Stimulated activated CD4-positive, alpha-beta T cell treated with anti-CD3 and anti-CD28 coated beads, Interleukin-1b, Interleukin-23, amount 100 ng/mL, for 4 hours (primary cell): ENCODE measurements at regions not wholly inside any gene's neighbourhood (a gene's known extent, or its start where the extent isn't known, plus 50 kb on each side); places are given as distances from the start of the nearest gene placed in this dataset.
"Not testable (repeated sequence)": the region's sequence is repeated elsewhere in the genome, so short reads cannot be mapped to it uniquely, and the experiment has no call there.

ENCODE experiments used
- DNase-seq, 2 donors: peaks; one replicate each; pipeline ENCODE4 v3.0.0-alpha.2; 2020; ENCODE audit warnings: low read depth in 2 of 2

DNA sequence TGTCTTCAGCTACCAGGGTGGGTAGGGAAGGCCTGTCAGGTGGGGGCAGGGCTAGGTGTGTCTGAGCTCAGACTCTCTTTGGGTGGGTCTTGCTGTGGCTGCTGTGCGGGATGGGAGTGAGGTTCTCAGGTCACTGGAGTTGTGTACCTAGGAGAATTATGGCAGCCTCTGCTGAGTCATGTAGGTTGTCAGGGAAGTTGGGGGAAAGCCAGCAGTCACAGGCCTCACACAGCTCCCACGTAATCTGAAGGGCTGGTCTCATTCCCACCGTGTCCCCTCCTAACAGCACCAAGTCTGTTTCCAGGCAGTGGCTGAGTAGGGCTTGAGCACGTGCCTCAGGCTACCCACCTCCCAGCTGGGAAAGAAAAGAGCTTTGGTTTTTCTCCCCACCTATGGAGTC is 67.0 kb downstream of the CHCHD4 start:
- no peak for DNase-seq

DNA sequence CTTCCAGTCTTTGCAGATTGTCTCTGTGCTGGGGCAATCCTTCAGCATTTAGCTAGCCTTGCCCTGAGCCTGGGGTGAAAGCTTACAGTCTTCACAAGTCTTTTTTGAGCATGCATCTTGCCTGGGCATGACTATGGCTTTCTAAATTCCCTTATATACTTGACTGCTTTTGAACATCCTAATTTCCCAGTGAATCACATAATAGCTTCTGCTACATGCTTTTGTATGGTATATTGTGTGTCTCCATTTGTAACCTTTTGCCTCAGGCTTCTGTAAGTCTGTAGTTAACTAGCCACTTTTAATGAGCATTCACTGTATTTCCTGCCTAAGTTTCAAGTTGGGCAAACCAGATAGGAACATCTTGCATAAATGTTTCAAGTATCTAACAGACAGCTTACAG is 76.8 kb downstream of the CHCHD4 start:
- DNase-seq = no peak

DNA sequence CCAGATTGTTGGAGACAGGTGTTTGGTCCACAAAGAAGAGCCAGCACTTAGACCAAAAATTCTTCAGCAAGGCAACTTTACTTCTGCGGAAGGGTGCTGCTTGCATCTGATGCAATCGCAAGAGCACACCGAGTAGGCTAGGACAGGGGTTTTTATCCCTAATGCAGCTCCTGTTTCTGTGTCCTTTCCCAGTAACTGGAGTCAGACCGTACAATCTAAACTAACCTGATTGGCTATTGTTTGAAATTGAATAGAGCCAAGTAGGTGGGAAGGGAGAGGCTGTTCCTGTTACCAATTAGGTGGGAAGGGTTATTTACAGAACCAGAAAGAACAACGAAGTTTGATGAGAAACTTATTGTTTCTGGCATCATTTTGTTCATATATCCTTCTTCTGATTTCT is 77.6 kb downstream of the CHCHD4 start:
- no peak for DNase-seq

DNA sequence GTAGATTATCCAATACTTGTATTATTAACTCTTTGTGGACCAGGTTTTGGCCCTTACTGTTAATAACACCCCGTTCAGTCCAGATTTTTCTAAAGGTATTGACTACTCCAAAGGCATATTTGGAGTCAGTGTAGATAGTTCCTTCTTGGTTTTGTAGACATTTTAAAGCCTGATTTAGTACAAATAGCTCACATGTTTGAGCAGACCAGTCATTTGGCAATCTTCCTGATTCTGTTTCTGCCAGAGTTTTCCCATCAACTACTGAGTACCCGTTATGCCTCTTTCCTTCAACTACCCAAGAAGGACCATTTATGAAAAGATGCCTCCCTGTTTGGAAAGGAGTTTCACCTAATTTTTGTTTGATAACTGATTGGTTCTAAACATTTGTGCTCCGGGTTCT is 82.0 kb downstream of the CHCHD4 start:
- DNase-seq = no peak

DNA sequence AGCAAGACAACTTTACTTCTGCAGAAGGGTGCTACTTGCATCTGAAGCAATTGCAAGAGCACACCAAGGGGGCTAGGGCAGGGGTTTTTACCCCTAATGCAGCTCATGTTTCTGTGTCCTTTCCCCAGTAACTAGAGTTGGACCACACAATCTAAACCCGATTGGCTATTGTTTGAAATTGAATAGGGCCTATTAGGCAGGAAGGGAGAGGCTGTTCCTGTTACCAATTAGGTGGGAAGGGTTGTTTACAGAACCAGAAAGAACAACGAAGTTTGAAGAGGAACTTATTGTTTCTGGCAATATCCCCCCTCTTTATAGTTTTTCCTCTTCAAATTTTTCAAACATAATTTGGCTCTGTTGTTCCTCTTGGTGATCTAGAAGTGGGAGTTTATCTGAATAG is 85.5 kb downstream of the CHCHD4 start:
- no peak for DNase-seq

DNA sequence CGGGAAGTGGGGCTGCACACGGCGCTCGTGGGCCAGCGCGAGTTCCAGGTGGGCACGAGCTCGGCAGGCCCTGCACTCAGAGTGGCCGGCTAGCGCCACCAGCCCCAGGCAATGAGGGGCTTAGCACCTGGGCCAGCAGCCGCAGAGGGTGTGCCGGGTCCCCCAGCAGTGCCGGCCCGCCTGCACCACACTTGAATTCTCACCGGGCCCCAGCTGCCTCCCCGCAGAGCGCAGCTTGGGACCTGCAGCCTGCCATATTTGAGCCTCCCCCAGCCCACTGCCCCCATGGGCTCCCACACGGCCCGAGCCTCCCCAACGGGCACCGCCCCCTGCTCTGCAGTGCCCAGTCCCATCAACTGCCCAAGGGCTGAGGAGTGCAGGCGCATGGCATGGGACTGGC is 87.5 kb downstream of the CHCHD4 start:
- DNase-seq = no peak

DNA sequence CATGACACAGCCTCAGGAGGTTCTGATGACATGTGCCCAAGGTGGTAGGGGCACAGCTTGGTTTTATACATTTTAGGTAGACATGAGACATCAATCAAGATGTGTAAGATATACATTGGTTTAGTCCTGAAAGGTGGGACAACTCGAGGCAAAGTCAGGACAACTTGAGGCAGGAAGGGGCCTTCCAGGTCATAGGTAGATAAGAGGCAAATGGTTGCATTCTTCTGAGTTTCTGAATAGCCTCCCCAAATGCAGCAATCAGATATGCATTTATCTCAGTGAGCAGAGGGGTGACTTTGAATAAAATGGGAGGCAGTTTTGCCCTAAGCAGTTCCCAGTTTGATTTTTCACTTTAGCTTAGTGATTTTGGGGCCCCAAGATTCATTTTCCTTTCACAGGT is 91.6 kb downstream of the CHCHD4 start:
- no peak for DNase-seq

DNA sequence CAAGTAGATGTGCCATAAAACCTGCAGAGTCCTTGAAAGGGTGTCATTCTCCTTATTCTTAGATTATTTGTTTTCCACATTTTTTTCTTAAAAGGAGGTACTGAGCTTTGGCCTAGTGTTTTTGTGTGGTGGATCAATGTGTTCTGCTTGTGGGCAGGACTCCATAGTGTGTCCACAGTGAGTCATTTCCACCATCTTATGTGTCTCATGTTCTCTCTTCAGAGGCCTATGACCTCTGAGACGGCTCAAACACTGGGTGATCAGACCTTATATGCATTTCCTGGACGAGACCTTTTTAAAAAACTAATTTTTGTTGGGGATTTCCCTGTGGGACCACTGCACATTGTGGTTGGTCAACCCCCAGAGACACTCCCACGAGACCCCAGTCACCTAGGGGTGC is 93.4 kb downstream of the CHCHD4 start:
- no peak for DNase-seq

DNA sequence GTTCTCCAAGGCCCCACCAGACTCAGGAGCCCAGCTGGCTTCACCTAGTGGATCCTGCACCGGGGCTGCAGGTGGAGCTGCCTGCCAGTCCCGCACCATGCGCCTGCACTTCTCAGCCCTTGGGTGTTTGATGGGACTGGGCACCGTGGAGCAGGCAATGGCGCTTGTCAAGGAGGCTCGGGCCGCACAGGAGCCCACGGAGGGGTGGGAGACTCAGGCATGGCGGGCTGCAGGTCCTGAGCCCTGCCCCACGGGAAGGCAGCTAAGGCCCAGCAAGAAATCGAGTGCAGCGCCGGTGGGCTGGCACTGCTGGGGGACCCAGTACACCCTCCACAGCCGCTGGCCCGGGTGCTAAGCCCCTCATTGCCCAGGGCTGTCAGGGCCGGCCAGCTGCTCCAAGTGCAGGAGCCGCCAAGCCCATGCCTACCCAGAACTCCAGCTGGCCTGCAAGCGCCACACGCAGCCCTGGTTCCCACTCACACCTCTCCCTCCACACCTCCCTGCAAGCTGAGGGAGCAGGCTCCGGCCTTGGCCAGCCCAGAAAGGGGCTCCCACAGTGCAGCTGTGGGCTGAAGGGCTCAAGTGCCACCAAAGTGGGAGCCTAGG is 95.2 kb downstream of the CHCHD4 start:
- not testable (repeated sequence) for DNase-seq

DNA sequence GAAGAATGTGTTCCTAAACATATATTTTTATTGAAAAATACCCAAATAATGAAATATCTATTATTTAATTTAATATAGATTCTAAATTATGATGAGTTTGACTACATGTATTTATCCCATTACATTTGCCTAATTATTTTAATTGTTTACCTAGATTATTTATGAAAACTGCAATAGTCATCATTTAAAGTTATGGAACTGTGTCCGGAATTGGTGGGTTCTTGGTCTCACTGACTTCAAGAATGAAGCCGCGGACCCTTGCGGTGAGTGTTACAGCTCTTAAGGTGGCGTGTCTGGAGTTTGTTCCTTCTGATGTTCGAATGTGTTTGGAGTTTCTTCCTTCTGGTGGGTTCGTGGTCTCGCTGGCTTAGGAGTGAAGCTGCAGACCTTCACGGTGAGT is 96.5 kb downstream of the CHCHD4 start:
- DNase-seq = not testable (repeated sequence)

DNA sequence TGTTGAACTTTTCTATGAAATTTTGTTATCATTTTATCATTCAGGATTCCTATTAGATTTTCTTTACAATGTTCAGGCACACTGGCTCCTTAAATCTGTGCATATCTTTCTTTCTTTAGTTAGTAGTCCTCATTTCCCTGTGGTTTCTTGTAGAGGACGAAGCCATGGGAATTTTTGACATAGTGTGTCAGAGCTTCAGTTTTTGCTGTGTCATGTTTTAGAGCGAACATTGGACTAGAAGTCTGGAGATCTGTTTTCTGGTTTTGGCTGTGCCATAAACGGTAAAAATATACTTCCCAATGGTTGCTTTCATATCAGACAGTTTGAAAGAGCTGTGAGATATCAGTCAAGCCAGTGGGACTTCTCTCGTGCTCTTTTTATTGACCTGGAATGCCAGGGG is 105.2 kb downstream of the CHCHD4 start:
- DNase-seq = no peak

DNA sequence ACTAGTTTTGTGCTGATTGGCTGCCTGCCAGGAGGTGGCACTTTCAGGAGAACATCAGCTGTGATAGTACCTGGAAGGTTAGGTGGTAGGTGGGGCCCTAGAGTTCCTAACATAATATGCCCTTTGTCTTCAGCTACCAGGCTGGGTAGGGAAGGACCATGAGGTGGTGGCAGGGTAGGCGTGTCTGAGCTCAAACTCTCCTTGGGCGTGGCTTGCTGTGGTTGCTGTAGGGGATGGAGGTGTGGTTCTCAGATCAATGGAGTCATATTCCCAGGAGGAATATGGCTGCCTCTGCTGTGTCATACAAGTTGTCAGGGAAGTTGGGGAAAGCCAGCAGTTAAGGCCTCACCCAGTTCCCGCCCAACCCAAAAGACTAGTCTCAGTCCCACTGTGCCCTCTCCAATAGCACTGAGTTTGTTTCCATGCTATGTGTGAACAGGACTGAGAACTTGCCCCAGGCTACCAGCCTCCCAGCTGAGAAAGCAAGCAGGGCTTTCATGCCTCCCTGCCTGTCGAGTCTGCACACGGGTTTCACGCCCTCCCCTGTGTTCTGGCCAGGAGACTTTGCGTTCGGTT is 107.7 kb downstream of the CHCHD4 start:
- no peak for DNase-seq

DNA sequence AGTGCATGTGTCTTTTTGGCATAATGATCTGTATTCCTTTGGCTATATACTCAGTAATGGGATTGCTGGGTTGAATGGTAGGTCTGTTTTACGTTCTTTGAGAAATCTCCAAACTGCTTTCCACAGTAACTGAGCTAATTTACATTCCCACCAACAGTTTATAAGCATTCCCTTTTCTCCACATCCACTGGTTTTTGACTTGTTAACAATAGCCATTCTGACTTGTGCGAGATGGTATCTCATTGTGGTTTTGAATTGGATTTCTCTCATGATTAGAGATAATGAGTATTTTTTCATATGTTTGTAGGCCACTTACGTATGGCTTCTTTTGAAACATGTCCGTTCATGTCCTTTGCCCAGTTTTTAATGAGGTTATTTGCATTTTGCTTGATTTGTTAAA is 117.7 kb downstream of the CHCHD4 start:
- no peak for DNase-seq

DNA sequence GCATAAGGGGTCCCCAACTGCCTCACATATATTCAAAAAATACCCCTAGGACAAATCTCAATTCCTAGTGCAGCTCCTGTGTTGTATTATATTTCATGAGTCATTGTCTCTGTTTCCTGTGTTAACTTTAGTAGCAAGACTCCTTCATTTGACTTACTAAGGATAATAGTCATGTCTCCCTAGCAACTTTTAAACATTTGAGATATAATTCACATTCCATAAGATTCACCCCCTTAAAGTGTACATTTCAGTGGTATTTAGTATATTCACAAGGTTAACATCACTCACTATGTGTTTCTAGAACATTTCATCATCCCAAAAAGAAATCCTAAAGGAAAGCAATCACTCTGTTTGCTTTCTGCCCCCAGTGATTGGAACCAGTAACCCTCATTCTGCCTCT is 121.3 kb upstream of the WNT7A start:
- DNase-seq = no peak

DNA sequence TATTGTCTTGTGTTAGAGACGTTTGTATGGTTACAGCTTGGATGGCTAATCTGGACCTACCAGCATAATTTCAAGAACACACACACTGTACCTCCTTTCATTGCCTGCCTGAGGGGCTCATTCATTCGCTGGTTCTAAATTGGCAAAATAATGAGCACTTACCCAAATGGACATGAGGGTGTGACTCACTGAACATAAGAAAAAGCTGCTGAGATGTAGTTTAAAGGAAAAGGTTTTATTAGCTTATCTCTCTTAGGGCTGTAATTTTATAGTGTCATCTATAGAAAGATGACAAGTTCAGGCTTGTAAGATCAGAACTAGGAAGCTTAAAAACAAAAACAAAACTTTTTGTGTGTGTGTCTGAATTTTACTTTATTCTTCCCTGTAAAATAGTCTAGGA is 120.7 kb upstream of the WNT7A start:
- DNase-seq = no peak

DNA sequence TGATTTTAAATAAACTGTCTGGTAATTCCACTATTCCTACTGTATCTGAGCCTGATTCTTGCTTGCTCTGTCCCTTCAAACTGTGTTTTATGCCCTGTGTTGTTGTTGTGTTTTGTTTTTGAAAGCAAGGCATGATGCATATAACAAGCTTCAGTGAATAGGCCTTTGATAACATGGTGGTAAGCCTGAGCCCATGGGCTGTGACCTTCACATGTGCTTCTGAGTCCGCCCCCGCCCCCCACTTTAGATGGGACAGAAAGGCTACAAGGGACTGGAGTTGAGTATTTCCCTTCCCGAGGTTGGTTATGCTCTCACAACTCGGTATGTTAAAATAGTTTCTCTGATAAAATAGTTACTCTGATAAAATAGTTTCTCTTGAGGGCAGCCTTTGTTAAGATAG is 119.0 kb upstream of the WNT7A start:
- DNase-seq = no peak

DNA sequence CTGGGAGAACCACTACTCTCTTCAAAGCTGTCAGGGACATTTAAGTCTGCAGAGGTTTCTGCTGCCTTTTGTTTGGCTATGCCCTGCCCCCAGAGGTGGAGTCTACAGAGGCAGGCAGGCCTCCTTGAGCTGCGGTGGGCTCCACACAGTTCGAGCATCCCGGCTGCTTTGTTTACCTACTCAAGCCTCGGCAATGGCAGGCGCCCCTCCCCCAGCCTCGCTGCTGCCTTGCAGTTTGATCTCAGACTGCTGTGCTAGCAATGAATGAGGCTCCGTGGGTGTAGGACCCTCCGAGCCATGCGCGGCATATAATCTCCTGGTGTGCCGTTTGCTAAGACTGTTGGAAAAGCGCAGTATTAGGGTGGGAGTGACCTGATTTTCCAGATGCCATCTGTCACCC is 115.3 kb upstream of the WNT7A start:
- DNase-seq = not testable (repeated sequence)

DNA sequence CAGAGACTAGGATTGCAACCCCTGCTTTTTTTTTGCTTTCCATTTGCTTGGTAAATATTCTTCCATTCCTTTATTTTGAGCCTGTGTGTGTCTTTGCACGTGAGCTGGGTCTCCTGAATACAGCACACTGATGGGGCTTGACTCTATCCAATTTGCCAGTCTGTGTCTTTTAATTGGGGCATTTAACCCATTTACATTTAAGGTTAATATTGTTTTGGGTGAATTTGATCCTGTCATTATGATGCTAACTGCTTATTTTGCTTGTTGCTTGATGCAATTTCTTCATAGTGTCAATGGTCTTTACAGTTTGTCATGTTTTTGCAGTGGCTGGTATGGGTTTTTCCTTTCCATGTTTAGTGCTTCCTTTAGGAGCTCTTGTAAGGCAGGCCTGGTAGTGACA is 109.1 kb upstream of the WNT7A start:
- not testable (repeated sequence) for DNase-seq

DNA sequence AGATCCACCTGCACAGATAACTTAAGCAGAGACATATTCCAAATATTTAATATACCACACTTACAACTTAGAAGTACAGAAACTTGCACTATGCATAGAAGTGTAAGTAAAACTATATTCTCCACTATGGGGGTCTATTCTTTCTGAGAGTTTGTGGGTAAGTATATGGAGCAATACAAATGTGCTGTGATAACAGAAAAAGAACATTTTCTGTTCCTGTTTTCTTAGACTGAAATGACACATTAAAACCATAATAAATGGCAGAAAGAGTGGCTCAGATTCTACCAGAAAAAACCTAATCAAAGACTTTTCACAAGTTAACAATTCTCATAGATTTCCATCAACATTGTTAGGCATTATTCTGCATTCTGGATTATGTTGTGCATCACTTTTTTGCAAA is 96.6 kb upstream of the WNT7A start:
- DNase-seq = no peak

DNA sequence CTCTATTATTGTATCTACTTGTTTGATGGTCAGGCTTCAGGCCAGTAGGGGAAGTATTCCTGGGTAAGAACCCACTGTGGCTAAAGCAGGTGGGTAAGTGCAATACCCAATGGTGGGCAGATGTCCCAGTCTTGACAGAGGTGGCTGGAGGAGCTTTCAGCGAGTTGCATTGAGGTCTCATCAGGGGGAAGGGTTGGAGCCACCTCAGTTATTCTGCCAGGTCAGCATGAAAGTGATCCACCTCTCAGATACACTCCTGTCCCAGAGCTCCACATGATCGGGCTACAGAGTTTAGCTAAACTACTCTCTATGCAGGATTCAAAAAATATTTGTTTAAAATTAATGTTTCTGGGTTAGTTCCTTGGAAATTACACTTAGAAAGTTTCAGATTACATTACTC is 95.8 kb upstream of the WNT7A start:
- no peak for DNase-seq

DNA sequence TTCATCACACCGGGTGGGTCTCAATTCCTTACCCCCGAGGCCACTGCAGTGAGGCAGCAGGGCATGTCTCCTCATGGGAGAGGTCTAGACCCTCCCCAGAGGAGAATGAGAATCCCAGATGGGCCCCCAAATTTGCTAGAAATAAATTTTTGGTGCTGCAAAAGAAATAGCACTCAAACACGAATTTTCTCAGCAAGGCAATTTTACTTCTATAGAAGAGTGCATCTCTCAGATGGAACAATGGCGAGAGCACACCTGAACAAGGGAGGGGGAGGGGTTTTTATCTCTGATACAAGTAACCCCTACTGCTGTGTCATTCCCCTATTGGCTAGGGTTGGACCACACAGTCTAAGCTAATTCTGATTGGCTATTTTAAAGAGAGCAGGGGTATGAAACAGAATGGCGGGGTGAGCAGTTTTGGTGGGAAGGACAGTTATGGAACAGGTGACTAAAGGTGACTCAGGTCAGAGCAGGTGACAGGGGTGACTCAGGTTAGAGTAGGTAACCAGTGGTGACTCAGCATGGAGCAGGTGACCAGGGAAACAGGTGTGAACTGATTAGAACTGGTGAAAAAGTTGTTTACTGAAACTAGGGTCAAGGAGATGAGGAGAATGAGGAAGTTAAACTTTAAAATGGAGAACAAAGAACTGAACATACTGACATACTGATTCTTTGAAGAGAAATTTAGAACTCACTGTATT is 93.0 kb upstream of the WNT7A start:
- no peak for DNase-seq

DNA sequence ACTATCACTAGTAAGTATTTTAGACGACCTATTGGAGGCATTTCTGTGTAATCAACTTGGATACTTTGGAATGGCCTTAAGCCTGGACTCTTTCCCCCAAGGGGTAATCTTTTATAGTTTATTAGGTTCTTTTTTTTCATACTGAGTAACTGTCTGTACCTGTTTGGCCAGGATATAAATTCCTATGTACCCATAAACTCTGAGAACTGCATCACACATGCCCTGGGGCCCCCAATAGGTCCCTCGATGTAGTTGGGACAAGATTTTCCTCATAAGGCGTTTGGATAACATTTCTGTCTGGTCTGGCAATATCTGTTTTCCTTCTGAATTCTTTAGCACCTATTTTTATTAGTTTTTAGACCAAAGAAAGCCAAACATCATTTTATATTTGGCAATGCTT is 86.4 kb upstream of the WNT7A start:
- DNase-seq = no peak

DNA sequence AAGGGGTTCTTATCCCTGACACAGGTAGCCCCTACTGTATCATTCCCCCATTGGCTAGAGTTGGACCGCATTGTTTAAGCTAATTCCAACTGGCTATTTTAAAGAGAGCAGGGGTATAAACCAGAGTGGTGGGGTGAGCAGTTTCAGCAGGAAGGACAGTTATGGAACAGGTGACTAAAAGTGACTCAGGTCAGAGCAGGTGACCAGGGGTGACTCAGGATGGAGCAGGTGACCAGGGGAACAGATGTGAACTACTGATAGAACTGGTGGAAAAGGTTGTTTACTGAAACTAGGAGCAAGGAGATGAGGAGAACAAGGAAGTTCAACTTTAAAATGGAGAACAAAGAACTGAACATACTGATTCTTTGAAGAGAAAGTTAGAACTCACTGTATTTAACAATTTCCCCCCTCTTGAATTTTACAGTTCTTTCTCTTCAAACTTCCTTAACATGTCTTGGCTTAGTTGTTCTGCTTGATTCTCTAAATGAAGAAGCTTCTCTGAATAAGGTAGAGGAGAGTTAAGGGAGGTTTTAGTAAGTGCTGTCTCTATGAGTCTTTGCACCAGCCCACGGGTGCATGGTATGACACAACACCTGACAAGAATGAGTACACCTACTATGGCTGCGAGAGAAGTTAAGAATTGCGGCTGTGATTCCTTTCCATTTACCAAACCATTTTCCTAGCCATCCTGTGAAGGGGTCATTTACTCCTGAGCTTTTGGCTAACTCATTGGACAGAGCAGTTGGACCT is 83.4 kb upstream of the WNT7A start:
- no peak for DNase-seq
